ENCODE measurements at regions not wholly inside any gene's neighbourhood (a gene's known extent, or its start where the extent isn't known, plus 50 kb on each side); places are given as distances from the start of the nearest gene placed in this dataset.

DNA sequence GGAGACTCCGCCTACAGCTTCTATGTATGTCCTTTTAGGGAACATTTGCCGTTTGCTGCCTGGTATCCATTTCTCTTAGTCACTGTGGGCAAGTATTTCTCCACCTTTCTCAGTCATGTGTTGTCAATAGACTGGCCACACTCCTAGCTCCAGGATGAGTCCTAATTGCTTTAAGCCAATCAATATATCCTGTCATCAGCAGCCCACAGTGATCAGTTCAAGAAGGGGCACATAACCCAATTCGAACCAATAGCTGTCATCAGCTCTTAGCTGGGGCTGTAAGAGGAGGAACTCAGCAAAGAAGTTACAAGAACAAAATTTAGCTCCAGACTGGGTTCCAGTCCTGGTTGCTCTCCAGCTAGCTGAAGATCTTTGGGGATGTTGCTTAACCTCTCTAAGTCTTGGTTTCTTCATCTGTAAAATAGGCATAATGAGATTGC is 70.7 kb upstream of the MAN2A1 start:
- Histone ChIP-seq H3K14ac (ENCODE audit: low read length) (no peak overlapping the region), H4K12ac (ENCODE audit: low read depth, low read length) (no peak overlapping the region), H3K79me2 (ENCODE audit: control insufficient read depth, insufficient read depth, low read length, poor library complexity) (no peaks in the 10 kb centered on the region), H3K4ac (ENCODE audit: low read depth, low read length) (no peak overlapping the region), H4K91ac (ENCODE audit: low read depth, low read length) (no peak overlapping the region), H2AK5ac (ENCODE audit: low read length) (no peak overlapping the region), H3K23ac (ENCODE audit: low read length) (no peak overlapping the region), H3K9me3 (ENCODE audit: insufficient read depth, low read depth, low read length) (no peaks in the 10 kb centered on the region), H3K18ac (ENCODE audit: low read length) (no peak overlapping the region), H3K27ac (ENCODE audit: low read depth, low read length) (no peak overlapping the region), H2BK120ac (ENCODE audit: insufficient read depth, low read length, poor library complexity) (peak overlapping the region; percentile 22), H3K9ac (ENCODE audit: low read length) (no peak overlapping the region), H3K4me2 (ENCODE audit: low read length) (no peak overlapping the region), H4K8ac (ENCODE audit: low read depth, low read length) (no peak overlapping the region), H2AFZ (ENCODE audit: insufficient read depth, low read length, poor library complexity) (no peak overlapping the region), H3K4me1 (ENCODE audit: control insufficient read depth in 1 of 2, insufficient read depth in 2 of 2, low read length in 2 of 2) (no peaks in the 10 kb centered on the region), H2BK5ac (ENCODE audit: low read depth, low read length, poor library complexity) (no peak overlapping the region), H3K27me3 (ENCODE audit: insufficient read depth, low read length) (no peaks in the 10 kb centered on the region), H2BK12ac (ENCODE audit: low read length) (no peak overlapping the region), H3K79me1 (ENCODE audit: low read length) (no peaks in the 10 kb centered on the region), H3K4me3 (ENCODE audit: low read depth, low read length) (no peak overlapping the region), H3K36me3 (ENCODE audit: control insufficient read depth in 1 of 2, insufficient read depth in 2 of 2, low read length in 2 of 2) (no peaks in the 10 kb centered on the region)
- DNase-seq, result no peak
- no CpG with 5 or more reads among the region's 3 CpGs for WGBS (ENCODE audit: extremely low coverage, insufficient coverage, insufficient read length)

DNA sequence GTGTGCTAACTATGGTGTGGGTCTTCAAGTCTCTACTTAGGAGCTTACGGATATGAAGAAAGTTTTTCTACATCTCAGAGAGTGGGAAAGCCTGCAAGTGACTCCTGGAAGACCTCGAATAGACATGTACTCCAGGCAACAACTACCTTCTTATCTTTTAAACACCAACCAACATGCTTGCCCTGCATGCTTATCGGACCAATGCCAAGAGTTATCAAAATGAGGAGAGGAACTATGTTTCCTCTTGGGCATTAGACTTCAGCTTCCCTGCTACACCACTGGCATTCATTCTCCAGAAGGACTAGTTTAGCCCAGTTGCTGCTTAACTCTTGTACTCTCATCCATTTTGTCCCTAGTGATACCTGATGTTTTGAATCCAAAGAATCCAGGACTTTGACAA is 74.7 kb upstream of the MAN2A1 start:
- no peak overlapping the region for H3K27ac ChIP-seq (ENCODE audit: low read depth, low read length)
- H3K4me3 ChIP-seq (ENCODE audit: low read depth, low read length), result no peak overlapping the region
- no peak overlapping the region for H2AFZ ChIP-seq (ENCODE audit: insufficient read depth, low read length, poor library complexity)
- no peak overlapping the region for H2AK5ac ChIP-seq (ENCODE audit: low read length)
- no peaks in the 10 kb centered on the region for H3K9me3 ChIP-seq (ENCODE audit: insufficient read depth, low read depth, low read length)
- no peaks in the 10 kb centered on the region for H3K4me1 ChIP-seq (ENCODE audit: control insufficient read depth in 1 of 2, insufficient read depth in 2 of 2, low read length in 2 of 2)
- H3K4ac ChIP-seq (ENCODE audit: low read depth, low read length), result no peak overlapping the region
- H2BK120ac ChIP-seq (ENCODE audit: insufficient read depth, low read length, poor library complexity), result no peak overlapping the region
- no peak overlapping the region for H3K4me2 ChIP-seq (ENCODE audit: low read length)
- H3K14ac ChIP-seq (ENCODE audit: low read length), result no peak overlapping the region
- no peak overlapping the region for H2BK12ac ChIP-seq (ENCODE audit: low read length)
- H3K23ac ChIP-seq (ENCODE audit: low read length), result no peak overlapping the region
- no peak for DNase-seq
- no peaks in the 10 kb centered on the region for H3K36me3 ChIP-seq (ENCODE audit: control insufficient read depth in 1 of 2, insufficient read depth in 2 of 2, low read length in 2 of 2)
- H3K18ac ChIP-seq (ENCODE audit: low read length), result no peak overlapping the region
- H3K79me2 ChIP-seq (ENCODE audit: control insufficient read depth, insufficient read depth, low read length, poor library complexity), result no peaks in the 10 kb centered on the region
- H2BK5ac ChIP-seq (ENCODE audit: low read depth, low read length, poor library complexity), result no peak overlapping the region
- H4K91ac ChIP-seq (ENCODE audit: low read depth, low read length), result no peak overlapping the region
- H4K12ac ChIP-seq (ENCODE audit: low read depth, low read length), result no peak overlapping the region
- H4K8ac ChIP-seq (ENCODE audit: low read depth, low read length), result no peak overlapping the region
- no CpG with 5 or more reads among the region's 3 CpGs for WGBS (ENCODE audit: extremely low coverage, insufficient coverage, insufficient read length)
- H3K79me1 ChIP-seq (ENCODE audit: low read length), result no peaks in the 10 kb centered on the region
- no peaks in the 10 kb centered on the region for H3K27me3 ChIP-seq (ENCODE audit: insufficient read depth, low read length)
- no peak overlapping the region for H3K9ac ChIP-seq (ENCODE audit: low read length)

DNA sequence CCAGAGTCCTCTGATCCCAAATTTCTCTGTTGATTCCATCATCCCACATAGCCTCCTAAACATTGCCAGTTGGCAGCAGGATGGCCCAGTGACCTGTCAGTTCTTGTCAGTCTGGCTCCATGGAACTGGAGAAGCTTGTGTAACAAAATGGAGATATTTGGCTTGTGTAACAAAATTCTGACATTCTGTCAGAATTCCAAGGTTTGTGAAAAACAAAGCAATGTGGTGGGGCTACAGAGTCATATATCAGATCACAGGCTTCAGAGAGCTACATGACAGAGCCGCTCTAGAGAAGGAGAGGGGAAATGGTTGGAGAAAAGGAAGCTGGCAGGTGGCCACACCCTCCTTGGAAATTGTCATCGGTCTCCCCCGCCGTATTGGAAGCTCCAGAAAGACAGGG is 75.4 kb upstream of the MAN2A1 start:
- no CpG with 5 or more reads among the region's 4 CpGs for WGBS (ENCODE audit: extremely low coverage, insufficient coverage, insufficient read length)
- Histone ChIP-seq H3K9me3 (ENCODE audit: insufficient read depth, low read depth, low read length) (no peaks in the 10 kb centered on the region), H2AFZ (ENCODE audit: insufficient read depth, low read length, poor library complexity) (no peak overlapping the region), H2BK12ac (ENCODE audit: low read length) (no peak overlapping the region), H3K4me3 (ENCODE audit: low read depth, low read length) (no peak overlapping the region), H3K79me2 (ENCODE audit: control insufficient read depth, insufficient read depth, low read length, poor library complexity) (no peaks in the 10 kb centered on the region), H3K4me2 (ENCODE audit: low read length) (no peak overlapping the region), H2AK5ac (ENCODE audit: low read length) (no peak overlapping the region), H3K27me3 (ENCODE audit: insufficient read depth, low read length) (no peaks in the 10 kb centered on the region), H3K18ac (ENCODE audit: low read length) (no peak overlapping the region), H3K9ac (ENCODE audit: low read length) (no peak overlapping the region), H3K36me3 (ENCODE audit: control insufficient read depth in 1 of 2, insufficient read depth in 2 of 2, low read length in 2 of 2) (no peaks in the 10 kb centered on the region), H3K4me1 (ENCODE audit: control insufficient read depth in 1 of 2, insufficient read depth in 2 of 2, low read length in 2 of 2) (no peaks in the 10 kb centered on the region), H4K91ac (ENCODE audit: low read depth, low read length) (no peak overlapping the region), H3K14ac (ENCODE audit: low read length) (no peak overlapping the region), H3K23ac (ENCODE audit: low read length) (no peak overlapping the region), H2BK120ac (ENCODE audit: insufficient read depth, low read length, poor library complexity) (no peak overlapping the region), H2BK5ac (ENCODE audit: low read depth, low read length, poor library complexity) (no peak overlapping the region), H3K79me1 (ENCODE audit: low read length) (no peaks in the 10 kb centered on the region), H4K12ac (ENCODE audit: low read depth, low read length) (no peak overlapping the region), H3K27ac (ENCODE audit: low read depth, low read length) (no peak overlapping the region), H3K4ac (ENCODE audit: low read depth, low read length) (no peak overlapping the region), H4K8ac (ENCODE audit: low read depth, low read length) (no peak overlapping the region)
- DNase-seq, result no peak

DNA sequence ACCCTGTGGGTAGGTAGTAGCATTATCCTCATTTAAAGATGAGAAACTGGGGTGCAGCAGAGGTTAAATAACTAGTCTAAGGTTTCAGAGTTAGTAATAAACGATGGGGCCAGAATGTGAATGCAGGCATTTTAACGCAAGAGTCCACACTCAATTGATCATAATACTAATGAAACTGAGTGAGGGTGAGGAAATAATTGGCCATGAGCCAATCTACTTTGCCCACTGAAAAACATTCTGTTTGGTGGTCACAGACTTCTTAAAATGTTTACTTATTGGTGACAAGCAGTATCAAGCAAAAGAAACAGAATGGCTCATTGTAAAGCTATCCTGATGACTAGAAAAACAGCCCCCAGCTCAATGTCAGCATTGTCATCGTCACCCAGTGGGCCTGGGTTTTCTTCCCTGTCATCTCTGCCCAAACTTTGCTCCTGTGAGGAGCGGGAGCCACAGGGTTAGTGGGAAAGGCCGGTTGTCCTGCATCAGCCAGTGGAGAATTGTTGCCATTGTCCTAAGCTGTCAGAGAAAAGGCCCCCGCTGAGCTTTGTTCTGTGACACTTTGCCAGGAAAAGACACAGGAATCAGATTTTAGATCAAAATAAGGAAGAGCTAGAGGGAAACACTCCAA is 77.3 kb upstream of the MAN2A1 start:
- no peak overlapping the region for H3K23ac ChIP-seq (ENCODE audit: low read length)
- no peaks in the 10 kb centered on the region for H3K79me2 ChIP-seq (ENCODE audit: control insufficient read depth, insufficient read depth, low read length, poor library complexity)
- H3K79me1 ChIP-seq (ENCODE audit: low read length), result no peaks in the 10 kb centered on the region
- no peak overlapping the region for H2AK5ac ChIP-seq (ENCODE audit: low read length)
- no CpG with 5 or more reads among the region's 6 CpGs for WGBS (ENCODE audit: extremely low coverage, insufficient coverage, insufficient read length)
- no peak overlapping the region for H3K4me3 ChIP-seq (ENCODE audit: low read depth, low read length)
- no peaks in the 10 kb centered on the region for H3K27me3 ChIP-seq (ENCODE audit: insufficient read depth, low read length)
- H3K18ac ChIP-seq (ENCODE audit: low read length), result no peak overlapping the region
- H2AFZ ChIP-seq (ENCODE audit: insufficient read depth, low read length, poor library complexity), result no peak overlapping the region
- H3K27ac ChIP-seq (ENCODE audit: low read depth, low read length), result no peak overlapping the region
- no peak overlapping the region for H3K4me2 ChIP-seq (ENCODE audit: low read length)
- no peak overlapping the region for H4K91ac ChIP-seq (ENCODE audit: low read depth, low read length)
- no peak overlapping the region for H3K14ac ChIP-seq (ENCODE audit: low read length)
- H3K9me3 ChIP-seq (ENCODE audit: insufficient read depth, low read depth, low read length), result no peaks in the 10 kb centered on the region
- no peak overlapping the region for H4K12ac ChIP-seq (ENCODE audit: low read depth, low read length)
- no peak overlapping the region for H2BK5ac ChIP-seq (ENCODE audit: low read depth, low read length, poor library complexity)
- H2BK120ac ChIP-seq (ENCODE audit: insufficient read depth, low read length, poor library complexity), result no peak overlapping the region
- H3K9ac ChIP-seq (ENCODE audit: low read length), result no peak overlapping the region
- H2BK12ac ChIP-seq (ENCODE audit: low read length), result no peak overlapping the region
- no peak overlapping the region for H3K4ac ChIP-seq (ENCODE audit: low read depth, low read length)
- H3K36me3 ChIP-seq (ENCODE audit: control insufficient read depth in 1 of 2, insufficient read depth in 2 of 2, low read length in 2 of 2), result no peaks in the 10 kb centered on the region
- H3K4me1 ChIP-seq (ENCODE audit: control insufficient read depth in 1 of 2, insufficient read depth in 2 of 2, low read length in 2 of 2), result no peaks in the 10 kb centered on the region
- H4K8ac ChIP-seq (ENCODE audit: low read depth, low read length), result no peak overlapping the region
- DNase-seq, result no peak
